CD4-positive, alpha-beta T cell treated with Interleukin-4 for 4 hours (primary cell): ENCODE measurements at regions not wholly inside any gene's neighbourhood (a gene's known extent, or its start where the extent isn't known, plus 50 kb on each side); places are given as distances from the start of the nearest gene placed in this dataset.
"Not testable (repeated sequence)": the region's sequence is repeated elsewhere in the genome, so short reads cannot be mapped to it uniquely, and the experiment has no call there.

Experiments
- DNase-seq: peaks from one replicate; pipeline ENCODE4 v3.0.0-alpha.2; 2020

GRCh38 chr5:109992264-109992915, 302.7 kb downstream of the MAN2A1 start:
- DNase-seq: no peak

- no peak for DNase-seq
These were observed 304.4 kb downstream of the MAN2A1 start for GRCh38 chr5:109994135-109994534.

- DNase-seq: no peak
These were observed 306.5 kb downstream of the MAN2A1 start for GRCh38 chr5:109996246-109996645.

DNA sequence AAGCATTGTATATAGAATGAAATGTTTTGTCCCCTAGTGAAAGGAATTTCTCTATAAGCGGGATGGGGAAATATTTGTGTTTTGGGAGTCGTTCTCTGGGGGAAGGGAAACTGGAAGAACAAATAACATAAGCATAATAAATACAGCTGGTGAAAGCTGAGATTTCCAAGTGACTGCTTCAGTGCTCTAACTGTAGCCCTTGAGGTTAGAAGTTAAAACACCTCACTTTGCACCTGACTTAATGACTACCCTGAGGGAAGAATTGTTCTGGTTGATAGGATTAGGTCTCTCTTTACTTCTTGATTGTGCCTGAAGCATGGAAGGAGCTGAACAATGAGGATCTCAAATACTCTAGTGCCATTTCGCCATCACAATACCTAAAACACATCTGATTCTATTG, 307.4 kb downstream of the MAN2A1 start:
- no peak for DNase-seq

- DNase-seq: no peak
These were observed 308.5 kb downstream of the MAN2A1 start for GRCh38 chr5:109998208-109998607.

DNA sequence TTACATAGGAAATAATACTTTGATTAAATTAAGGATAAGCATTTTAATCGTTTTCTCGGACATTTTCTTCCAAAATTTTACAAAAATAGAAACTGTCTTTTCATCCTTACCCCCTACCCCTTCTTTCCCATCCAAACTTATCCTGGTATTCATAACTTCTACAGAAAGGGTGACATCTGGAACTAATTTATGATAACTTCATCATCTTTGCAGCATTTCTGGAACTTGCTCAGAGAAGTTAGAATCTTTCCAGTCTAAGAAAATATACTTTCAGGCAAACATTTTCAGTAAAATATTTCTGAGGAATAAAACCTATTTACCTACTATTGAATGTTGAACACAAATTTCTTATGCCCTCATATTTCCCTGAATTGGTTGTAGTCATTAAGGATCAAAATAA, 309.0 kb downstream of the MAN2A1 start:
- DNase-seq: no peak

GRCh38 chr5:110001648-110002047, 311.9 kb downstream of the MAN2A1 start:
- DNase-seq: no peak

DNA sequence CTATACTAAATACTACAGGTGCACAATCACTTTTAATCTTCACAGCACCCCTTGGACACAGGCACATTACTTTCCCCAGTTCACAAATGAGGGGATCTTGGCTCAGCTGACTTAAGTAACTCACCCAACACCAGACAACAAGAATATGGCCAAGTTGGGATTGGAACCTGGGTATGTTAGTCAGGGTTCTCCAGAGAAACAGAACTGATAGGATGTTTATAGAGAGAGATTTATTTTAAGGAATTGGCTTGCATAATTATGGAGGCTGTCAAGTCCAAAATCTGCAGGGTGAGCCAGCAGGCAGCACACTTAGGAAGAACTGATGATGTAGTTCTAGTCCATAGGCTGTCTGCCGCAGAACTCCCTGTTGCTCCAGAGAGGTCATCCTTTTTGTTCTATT, 312.9 kb downstream of the MAN2A1 start:
- DNase-seq: no peak

GRCh38 chr5:110005907-110006562, 316.3 kb downstream of the MAN2A1 start:
- DNase-seq: not testable (repeated sequence)

DNA sequence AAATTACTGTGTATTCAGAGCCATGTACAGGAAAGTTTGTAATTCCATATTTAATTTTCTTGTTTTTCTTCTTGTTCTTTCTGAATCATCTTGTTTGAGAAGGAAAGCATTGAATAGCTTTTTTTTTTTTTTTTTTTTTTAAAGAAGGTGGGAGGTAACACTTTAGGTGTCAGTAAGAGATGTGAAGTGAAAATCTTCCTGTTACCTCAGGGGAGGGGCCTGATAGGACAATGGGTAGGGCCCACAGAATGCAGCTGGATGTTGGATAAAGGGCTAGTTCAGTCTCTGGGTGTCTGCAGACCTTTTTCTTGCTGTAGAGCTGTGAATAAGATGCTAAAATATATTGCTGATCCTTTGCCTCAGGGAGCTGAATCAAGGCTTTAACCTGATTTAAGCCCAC, 317.4 kb downstream of the MAN2A1 start:
- no peak for DNase-seq

- no peak for DNase-seq
These were observed 318.4 kb downstream of the MAN2A1 start for GRCh38 chr5:110008131-110008530.

GRCh38 chr5:110012145-110012544, 322.4 kb downstream of the MAN2A1 start:
- no peak for DNase-seq

DNA sequence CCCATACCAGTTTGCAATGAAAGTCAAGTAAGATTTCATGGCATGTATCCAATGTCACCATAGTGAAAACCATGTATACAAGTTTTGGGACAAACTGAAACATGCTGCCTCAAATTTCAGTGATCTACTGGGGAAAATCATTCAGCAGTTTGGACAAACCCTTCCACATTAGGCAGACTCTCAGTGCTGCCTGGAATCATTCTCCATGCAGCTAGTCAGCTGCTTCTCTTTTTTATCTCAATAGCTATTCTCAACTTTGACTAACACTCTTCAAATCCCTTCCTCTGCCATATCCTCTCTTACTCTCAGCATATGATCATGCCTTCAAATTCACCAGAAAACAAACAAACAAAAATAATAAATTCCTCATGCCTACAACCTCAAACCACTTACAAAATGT, 323.3 kb downstream of the MAN2A1 start:
- no peak for DNase-seq

DNA sequence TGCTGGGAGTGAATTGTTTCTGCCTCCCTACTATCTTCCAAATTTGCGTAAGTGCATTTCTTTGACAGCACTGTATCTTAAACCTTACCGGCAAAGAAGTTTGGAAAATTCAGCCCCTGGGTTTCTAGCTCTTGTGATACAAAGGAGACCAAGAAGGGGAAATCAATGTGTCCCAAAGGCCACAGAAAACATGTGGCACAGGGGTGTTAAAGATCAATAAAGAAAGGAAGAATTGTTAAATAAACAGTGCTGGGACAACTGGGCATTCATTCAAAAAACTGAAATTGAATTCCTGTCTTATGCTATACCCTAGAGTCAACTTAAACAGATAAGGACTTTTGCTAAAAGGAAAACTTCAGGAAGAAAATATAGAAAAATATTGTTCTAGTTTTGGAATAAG, 328.1 kb downstream of the MAN2A1 start:
- no peak for DNase-seq

GRCh38 chr5:110018509-110018908, 328.8 kb downstream of the MAN2A1 start:
- DNase-seq: no peak

- no peak for DNase-seq
These were observed 329.4 kb downstream of the MAN2A1 start for GRCh38 chr5:110019119-110019518.

- no peak for DNase-seq
These were observed 330.1 kb downstream of the MAN2A1 start for GRCh38 chr5:110019780-110020179.

GRCh38 chr5:110021251-110021650, 331.5 kb downstream of the MAN2A1 start:
- no peak for DNase-seq

- DNase-seq: no peak
These were observed 335.4 kb downstream of the MAN2A1 start for GRCh38 chr5:110025160-110025559.

GRCh38 chr5:110027527-110028322, 338.0 kb downstream of the MAN2A1 start:
- DNase-seq: no peak

- peak; percentile 8 for DNase-seq
These were observed 341.8 kb downstream of the MAN2A1 start for GRCh38 chr5:110031402-110032140.

- DNase-seq: no peak
These were observed 342.6 kb downstream of the MAN2A1 start for GRCh38 chr5:110032376-110032775.

DNA sequence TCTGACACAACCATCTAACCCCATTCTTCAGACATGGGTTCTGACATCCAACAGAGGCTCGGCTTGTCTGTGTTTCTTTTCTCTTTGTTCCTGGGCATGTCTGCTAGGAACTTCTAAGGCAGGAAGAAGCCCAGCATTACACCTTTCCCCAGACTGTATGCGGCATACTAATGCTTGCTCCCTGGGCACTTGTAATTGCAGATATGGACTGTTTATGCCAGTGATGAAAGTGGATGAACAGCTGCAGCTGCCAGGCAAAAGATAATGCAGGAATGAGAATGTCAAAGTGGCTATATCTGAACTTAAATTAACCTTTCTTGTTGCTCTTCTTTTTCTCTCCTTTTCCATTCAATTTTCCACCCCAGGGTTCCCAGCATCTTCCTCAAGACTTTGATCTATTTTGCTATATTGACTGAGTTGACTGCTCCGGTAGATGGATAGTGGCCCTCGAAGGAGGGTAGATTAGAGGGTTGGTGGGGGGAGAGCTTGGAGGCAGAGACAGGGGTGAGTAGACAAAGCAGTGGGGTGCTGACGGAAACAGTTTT, 344.4 kb downstream of the MAN2A1 start:
- no peak for DNase-seq
